ENCODE measurements at regions not wholly inside any gene's neighbourhood (a gene's known extent, or its start where the extent isn't known, plus 50 kb on each side); places are given as distances from the start of the nearest gene placed in this dataset.
"Not testable (repeated sequence)": the region's sequence is repeated elsewhere in the genome, so short reads cannot be mapped to it uniquely, and the experiment has no call there.

DNA sequence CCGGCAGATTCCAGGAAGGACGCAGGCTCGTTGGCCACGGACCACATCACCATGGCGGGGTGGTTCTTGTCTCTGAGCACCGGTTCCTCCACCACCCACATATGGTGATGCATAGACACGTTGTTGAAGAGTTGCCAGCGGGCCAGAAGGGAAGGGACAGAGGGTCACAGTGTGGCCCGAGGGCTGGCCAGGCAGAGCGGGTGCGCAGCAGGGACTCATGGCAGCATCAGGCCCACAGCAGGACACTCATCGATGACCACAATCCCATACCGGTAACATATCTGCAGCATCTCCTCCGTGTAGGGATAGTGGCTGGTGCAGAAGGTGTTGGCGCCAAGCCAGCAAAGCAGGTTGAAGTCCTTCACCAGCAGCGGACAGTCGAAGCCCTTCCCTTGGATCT, 469.2 kb upstream of the FAM174A start:
- TF ChIP-seq, protein P1, sequence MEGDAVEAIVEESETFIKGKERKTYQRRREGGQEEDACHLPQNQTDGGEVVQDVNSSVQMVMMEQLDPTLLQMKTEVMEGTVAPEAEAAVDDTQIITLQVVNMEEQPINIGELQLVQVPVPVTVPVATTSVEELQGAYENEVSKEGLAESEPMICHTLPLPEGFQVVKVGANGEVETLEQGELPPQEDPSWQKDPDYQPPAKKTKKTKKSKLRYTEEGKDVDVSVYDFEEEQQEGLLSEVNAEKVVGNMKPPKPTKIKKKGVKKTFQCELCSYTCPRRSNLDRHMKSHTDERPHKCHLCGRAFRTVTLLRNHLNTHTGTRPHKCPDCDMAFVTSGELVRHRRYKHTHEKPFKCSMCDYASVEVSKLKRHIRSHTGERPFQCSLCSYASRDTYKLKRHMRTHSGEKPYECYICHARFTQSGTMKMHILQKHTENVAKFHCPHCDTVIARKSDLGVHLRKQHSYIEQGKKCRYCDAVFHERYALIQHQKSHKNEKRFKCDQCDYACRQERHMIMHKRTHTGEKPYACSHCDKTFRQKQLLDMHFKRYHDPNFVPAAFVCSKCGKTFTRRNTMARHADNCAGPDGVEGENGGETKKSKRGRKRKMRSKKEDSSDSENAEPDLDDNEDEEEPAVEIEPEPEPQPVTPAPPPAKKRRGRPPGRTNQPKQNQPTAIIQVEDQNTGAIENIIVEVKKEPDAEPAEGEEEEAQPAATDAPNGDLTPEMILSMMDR (conservative IDR thresholded peaks at IDR 0.05 in 1 of 2, IDR thresholded peaks at IDR 0.05 in 1 of 2; ENCODE audit: low read depth in 1 of 2, low read length in 2 of 2): not testable (repeated sequence)
- TF ChIP-seq EZH2 (IDR thresholded peaks at IDR 0.05; ENCODE audit: low read length, missing control alignments): not testable (repeated sequence)

Data from fibroblast of lung (primary cell).